Keratinocyte (primary cell): ENCODE measurements at regions not wholly inside any gene's neighbourhood (a gene's known extent, or its start where the extent isn't known, plus 50 kb on each side); places are given as distances from the start of the nearest gene placed in this dataset.

Source experiments
- DNase-seq: peaks from one replicate; pipeline ENCODE4 v3.0.0-alpha.2; 2011; ENCODE audit warnings: low read depth, missing footprints, low spot score
- FAIRE-seq: peaks from 2 replicates; lab custom pipeline; 2011; peaks lifted over from hg19 to GRCh38; lab: Jason Lieb, UNC
- H2AFZ ChIP-seq: 2 replicates; pipeline ENCODE4 v1.6.0; 2012; ENCODE audit warnings: low read length, control low read depth, inconsistent platforms; ENCODE audit not compliant: control insufficient read depth
- H3K27ac ChIP-seq: 2 replicates; pipeline ENCODE4 v1.5.1; 2011; ENCODE audit warnings: low read length; ENCODE audit not compliant: control insufficient read depth, insufficient read depth
- H3K27me3 ChIP-seq: 3 replicates; pipeline ENCODE4 v1.6.0; 2011; ENCODE audit warnings: low read length; ENCODE audit not compliant: control insufficient read depth, insufficient read depth; ENCODE audit errors: extremely low read depth
- H3K36me3 ChIP-seq, 2 experiments: 2 replicates in 1 of 2; 3 replicates in 1 of 2; pipeline ENCODE4 v1.5.1; 2011; ENCODE audit warnings: low read length in 2 of 2, mild to moderate bottlenecking in 1 of 2; ENCODE audit not compliant: control insufficient read depth in 2 of 2, insufficient read depth in 2 of 2; ENCODE audit errors: extremely low read depth in 1 of 2
- H3K4me1 ChIP-seq: 3 replicates; pipeline ENCODE4 v1.5.1; 2011; ENCODE audit warnings: low read length; ENCODE audit not compliant: control insufficient read depth, insufficient read depth; ENCODE audit errors: extremely low read depth
- H3K4me2 ChIP-seq: 3 replicates; pipeline ENCODE4 v1.6.0; 2011; ENCODE audit warnings: low read depth, low read length; ENCODE audit not compliant: control insufficient read depth, insufficient read depth; ENCODE audit errors: extremely low read depth
- H3K4me3 ChIP-seq, 3 experiments: fragments of 200-600 bp in 1 of 3; sonication (generic) in 1 of 3; 2 replicates in 2 of 3; 3 replicates in 1 of 3; pipeline ENCODE4 v1.5.1; 2011 to 2016; ENCODE audit warnings: low read length in 3 of 3, mild to moderate bottlenecking in 3 of 3, control low read depth in 2 of 3, inconsistent platforms in 1 of 3, low read depth in 1 of 3, mixed read lengths in 1 of 3, mixed run types in 1 of 3, moderate library complexity in 1 of 3; ENCODE audit not compliant: control insufficient read depth in 2 of 3, insufficient read depth in 2 of 3; ENCODE audit errors: extremely low read depth in 1 of 3
- H3K79me2 ChIP-seq: 2 replicates; pipeline ENCODE4 v1.6.0; 2012; ENCODE audit warnings: low read length; ENCODE audit not compliant: control insufficient read depth, insufficient read depth
- H3K9ac ChIP-seq: 3 replicates; pipeline ENCODE4 v1.6.0; 2011; ENCODE audit warnings: low read length; ENCODE audit not compliant: control insufficient read depth, insufficient read depth; ENCODE audit errors: extremely low read depth
- H3K9me1 ChIP-seq: 3 replicates; pipeline ENCODE4 v1.6.0; 2011; ENCODE audit warnings: low read length; ENCODE audit not compliant: control insufficient read depth, insufficient read depth; ENCODE audit errors: extremely low read depth
- H3K9me3 ChIP-seq: 2 replicates; pipeline ENCODE4 v1.5.1; 2012; ENCODE audit warnings: low read depth, low read length; ENCODE audit not compliant: control insufficient read depth
- H4K20me1 ChIP-seq: 3 replicates; pipeline ENCODE4 v1.6.0; 2011; ENCODE audit warnings: low read length; ENCODE audit not compliant: control insufficient read depth, insufficient read depth; ENCODE audit errors: extremely low read depth
- CTCF ChIP-seq, 3 experiments: IDR thresholded peaks in 1 of 3; conservative IDR thresholded peaks in 1 of 3; optimal IDR thresholded peaks in 1 of 3; 2 replicates in 2 of 3; 3 replicates in 1 of 3; pipeline versions ENCODE3 to v1.5.1; 2011; ENCODE audit warnings: low read length in 3 of 3, mild to moderate bottlenecking in 3 of 3, moderate library complexity in 2 of 3, control low read depth in 1 of 3, inconsistent platforms in 1 of 3; ENCODE audit not compliant: insufficient read depth in 2 of 3; ENCODE audit errors: extremely low read depth in 1 of 3
- EZH2 ChIP-seq: IDR thresholded peaks from one replicate; pipeline ENCODE4 v1.6.1; 2012; ENCODE audit warnings: inconsistent platforms, mild to moderate bottlenecking, low read length, moderate library complexity
- dilution Hi-C: fragments of 300-500 bp; cut with MboI; formaldehyde crosslinking; loops from one replicate; pipeline ENCODE4 v1.7.0; 2020; ENCODE audit warnings: low sequenced_read_pairs; ENCODE audit not compliant: extremely low pct_ligation_motif_present

GRCh38 chr3:197407053-197407452, 108.6 kb upstream of the DLG1 start:
- no peak for TF ChIP-seq EZH2
- no peak overlapping the region for H3K27ac ChIP-seq
- no peaks in the 10 kb centered on the region for H3K79me2 ChIP-seq
- H3K4me1 ChIP-seq: no peaks in the 10 kb centered on the region
- no peak overlapping the region for H3K9ac ChIP-seq
- no peak overlapping the region for H3K4me3 ChIP-seq
- FAIRE-seq: no peak
- dilution Hi-C loops: no loop called here
- H3K9me3 ChIP-seq: peaks cover 2% of the 10 kb centered on the region
- H3K27me3 ChIP-seq: no peaks in the 10 kb centered on the region
- DNase-seq: no peak
- no peaks in the 10 kb centered on the region for H3K9me1 ChIP-seq
- H4K20me1 ChIP-seq: no peaks in the 10 kb centered on the region
- H2AFZ ChIP-seq: no peak overlapping the region
- no peaks in the 10 kb centered on the region for H3K36me3 ChIP-seq
- no peak overlapping the region for H3K4me2 ChIP-seq

GRCh38 chr3:197406266-197406665, 107.9 kb upstream of the DLG1 start:
- H3K4me1 ChIP-seq: no peaks in the 10 kb centered on the region
- H3K27ac ChIP-seq: no peak overlapping the region
- H3K9me1 ChIP-seq: no peaks in the 10 kb centered on the region
- no peaks in the 10 kb centered on the region for H3K79me2 ChIP-seq
- H3K4me2 ChIP-seq: no peak overlapping the region
- no peaks in the 10 kb centered on the region for H3K27me3 ChIP-seq
- FAIRE-seq (no peak), DNase-seq (no peak)
- no peak for TF ChIP-seq EZH2
- TF ChIP-seq CTCF (optimal IDR thresholded peaks at IDR 0.05 in 1 of 3, IDR thresholded peaks at IDR 0.05 in 1 of 3, conservative IDR thresholded peaks at IDR 0.05 in 1 of 3; ENCODE audit: extremely low read depth in 1 of 3, insufficient read depth in 2 of 3, low read length in 3 of 3): no peak
- H4K20me1 ChIP-seq: no peaks in the 10 kb centered on the region
- no peak overlapping the region for H2AFZ ChIP-seq
- H3K4me3 ChIP-seq: no peak overlapping the region
- H3K36me3 ChIP-seq: no peaks in the 10 kb centered on the region
- dilution Hi-C loops: no loop called here
- H3K9me3 ChIP-seq: peaks cover 2% of the 10 kb centered on the region
- no peak overlapping the region for H3K9ac ChIP-seq

- Histone ChIP-seq H3K9me3 (peaks cover 2% of the 10 kb centered on the region), H2AFZ (no peak overlapping the region), H3K27me3 (no peaks in the 10 kb centered on the region), H3K36me3 (no peaks in the 10 kb centered on the region), H4K20me1 (no peaks in the 10 kb centered on the region), H3K9ac (no peak overlapping the region), H3K4me2 (no peak overlapping the region), H3K27ac (no peak overlapping the region), H3K9me1 (no peaks in the 10 kb centered on the region), H3K4me1 (no peaks in the 10 kb centered on the region), H3K4me3 (no peak overlapping the region), H3K79me2 (no peaks in the 10 kb centered on the region)
- no peak for TF ChIP-seq CTCF (optimal IDR thresholded peaks at IDR 0.05 in 1 of 3, IDR thresholded peaks at IDR 0.05 in 1 of 3, conservative IDR thresholded peaks at IDR 0.05 in 1 of 3; ENCODE audit: extremely low read depth in 1 of 3, insufficient read depth in 2 of 3, low read length in 3 of 3)
- no peak for TF ChIP-seq EZH2
- FAIRE-seq: no peak
- no peak for DNase-seq
- dilution Hi-C loops: no loop called here
These were observed 106.3 kb upstream of the DLG1 start for GRCh38 chr3:197404754-197405153.
